Calu3 (cell line): ENCODE measurements at regions not wholly inside any gene's neighbourhood (a gene's known extent, or its start where the extent isn't known, plus 50 kb on each side); places are given as distances from the start of the nearest gene placed in this dataset.

Experiments used
- BruUV-seq: library from RNA; stranded (reverse); fragments of 400-500 nt; replicated peaks from 2 replicates; lab custom pipeline; 2021; lab: Mats Ljungman, UMichigan
- CTCF ChIA-PET: fragments of 300-600 bp; sonication (Branson Sonifier 250); formaldehyde crosslinking; loops from one replicate; lab custom pipeline; 2022; ENCODE audit warnings: antibody characterized with exemption; lab: Charles Lee
- DNase-seq: peaks from one replicate; pipeline ENCODE4 v3.0.0; 2022
- H3K27ac Mint-ChIP-seq: one replicate; pipeline ENCODE4 v1.8.0; 2022; ENCODE audit warnings: mixed read lengths; ENCODE audit not compliant: unreplicated experiment
- H3K27me3 Mint-ChIP-seq: one replicate; pipeline ENCODE4 v1.8.0; 2022; ENCODE audit warnings: mixed read lengths; ENCODE audit not compliant: unreplicated experiment
- H3K36me3 Mint-ChIP-seq: one replicate; pipeline ENCODE4 v1.8.0; 2022; ENCODE audit warnings: mild to moderate bottlenecking, moderate library complexity, mixed read lengths; ENCODE audit not compliant: insufficient read depth, unreplicated experiment
- H3K4me1 Mint-ChIP-seq: one replicate; pipeline ENCODE4 v1.8.0; 2022; ENCODE audit warnings: mild to moderate bottlenecking, low read depth, mixed read lengths; ENCODE audit not compliant: unreplicated experiment
- H3K4me3 Mint-ChIP-seq: one replicate; pipeline ENCODE4 v1.8.0; 2022; ENCODE audit warnings: mild to moderate bottlenecking, low read depth, moderate library complexity, mixed read lengths; ENCODE audit not compliant: unreplicated experiment
- H3K9me3 Mint-ChIP-seq: one replicate; pipeline ENCODE4 v1.8.0; 2022; ENCODE audit warnings: low read depth, mixed read lengths; ENCODE audit not compliant: unreplicated experiment
- CTCF ChIP-seq: fragments of 200-600 bp; IDR thresholded peaks from one replicate; pipeline ENCODE4 v1.8.0; 2022; ENCODE audit warnings: antibody characterized with exemption; ENCODE audit not compliant: unreplicated experiment
- intact Hi-C: fragments of 100-400 bp; cut with micrococcal nuclease; formaldehyde crosslinking; loops from one replicate; pipeline ENCODE4 v1.10.0; 2022; ENCODE audit not compliant: unreplicated experiment

GRCh38 chr12:15272376-15272775 is 49.9 kb upstream of the PTPRO start:
- Mint-ChIP-seq H3K4me3 (no peak overlapping the region), H3K9me3 (no peaks in the 10 kb centered on the region), H3K36me3 (no peaks in the 10 kb centered on the region), H3K27ac (no peak overlapping the region), H3K27me3 (no peaks in the 10 kb centered on the region), H3K4me1 (peaks cover 14% of the 10 kb centered on the region)
- CTCF ChIA-PET, result interaction anchor here (0.6 to 0.7 kb wide), 2 partner anchors 10 to 98 kb away, joined by 3 read pairs; no protein-coding TSS in a partner anchor
- no peak for TF ChIP-seq CTCF
- no peak for DNase-seq
- intact Hi-C loops, result loop anchor here (10.0 kb wide), 2 partner anchors 582 to 612 kb away; partner anchors contain the start of gene STRAP
- no TSS peak for BruUV-seq
